DND-41 (cell line): ENCODE measurements at regions not wholly inside any gene's neighbourhood (a gene's known extent, or its start where the extent isn't known, plus 50 kb on each side); places are given as distances from the start of the nearest gene placed in this dataset.

Experiments
- ATAC-seq: fragments of 200-7000 bp; cut with Tn5 transposase; 3 replicates; pipeline ENCODE4 v1.9.1; 2021; ENCODE audit warnings: low read depth; ENCODE audit not compliant: insufficient read depth
- DNase-seq: peaks from one replicate; pipeline ENCODE4 v3.0.0-alpha.2; 2020
- H2AFZ ChIP-seq: 2 replicates; pipeline ENCODE4 v1.6.0; 2012; ENCODE audit warnings: low read depth, low read length
- H3K27ac ChIP-seq: 2 replicates; pipeline ENCODE4 v1.5.1; 2012; ENCODE audit warnings: low read length, inconsistent platforms
- H3K27me3 ChIP-seq: fragments of 200-600 bp; sonication (generic); 2 replicates; pipeline ENCODE4 v1.6.0; 2012; ENCODE audit warnings: low read length, mild to moderate bottlenecking, inconsistent platforms; ENCODE audit not compliant: insufficient read depth, poor library complexity
- H3K36me3 ChIP-seq: 2 replicates; pipeline ENCODE4 v1.5.1; 2012; ENCODE audit warnings: low read length, inconsistent platforms; ENCODE audit not compliant: insufficient read depth
- H3K4me1 ChIP-seq: 2 replicates; pipeline ENCODE4 v1.5.1; 2012; ENCODE audit warnings: mild to moderate bottlenecking, low read length; ENCODE audit not compliant: insufficient read depth
- H3K4me2 ChIP-seq: 2 replicates; pipeline ENCODE4 v1.6.0; 2012; ENCODE audit warnings: mild to moderate bottlenecking, moderate library complexity, low read length, inconsistent platforms; ENCODE audit not compliant: insufficient read depth
- H3K4me3 ChIP-seq, 2 experiments: fragments of 200-600 bp in 1 of 2; shearing (Covaris generic) in 1 of 2; 2 replicates each; pipeline ENCODE4 v1.5.1; 2012 to 2016; ENCODE audit warnings: inconsistent platforms in 2 of 2, low read length in 2 of 2, mild to moderate bottlenecking in 2 of 2, low read depth in 1 of 2, moderate library complexity in 1 of 2
- H3K79me2 ChIP-seq: 2 replicates; pipeline ENCODE4 v1.6.0; 2012; ENCODE audit warnings: low read length, inconsistent platforms; ENCODE audit not compliant: insufficient read depth
- H3K9ac ChIP-seq: 2 replicates; pipeline ENCODE4 v1.6.0; 2012; ENCODE audit warnings: low read depth, mild to moderate bottlenecking, inconsistent platforms, low read length, moderate library complexity
- H3K9me3 ChIP-seq: 2 replicates; pipeline ENCODE4 v1.5.1; 2012; ENCODE audit warnings: low read length, moderate library complexity, mild to moderate bottlenecking, inconsistent platforms; ENCODE audit not compliant: insufficient read depth, severe bottlenecking
- H4K20me1 ChIP-seq: 2 replicates; pipeline ENCODE4 v1.6.0; 2012; ENCODE audit warnings: low read length; ENCODE audit not compliant: insufficient read depth
- EZH2 ChIP-seq: IDR thresholded peaks from 3 replicates; pipeline ENCODE4 v1.6.1; 2012; ENCODE audit warnings: borderline replicate concordance, low read depth, mild to moderate bottlenecking, moderate library complexity, low read length, inconsistent platforms; ENCODE audit not compliant: severe bottlenecking
- TF ChIP-seq, protein P1 (sequence below): IDR thresholded peaks from 2 replicates; pipeline ENCODE4 v1.5.1; 2012; ENCODE audit warnings: borderline replicate concordance, low read length, moderate library complexity, mild to moderate bottlenecking; ENCODE audit not compliant: poor library complexity, severe bottlenecking; ENCODE audit errors: extremely low read depth

DNA sequence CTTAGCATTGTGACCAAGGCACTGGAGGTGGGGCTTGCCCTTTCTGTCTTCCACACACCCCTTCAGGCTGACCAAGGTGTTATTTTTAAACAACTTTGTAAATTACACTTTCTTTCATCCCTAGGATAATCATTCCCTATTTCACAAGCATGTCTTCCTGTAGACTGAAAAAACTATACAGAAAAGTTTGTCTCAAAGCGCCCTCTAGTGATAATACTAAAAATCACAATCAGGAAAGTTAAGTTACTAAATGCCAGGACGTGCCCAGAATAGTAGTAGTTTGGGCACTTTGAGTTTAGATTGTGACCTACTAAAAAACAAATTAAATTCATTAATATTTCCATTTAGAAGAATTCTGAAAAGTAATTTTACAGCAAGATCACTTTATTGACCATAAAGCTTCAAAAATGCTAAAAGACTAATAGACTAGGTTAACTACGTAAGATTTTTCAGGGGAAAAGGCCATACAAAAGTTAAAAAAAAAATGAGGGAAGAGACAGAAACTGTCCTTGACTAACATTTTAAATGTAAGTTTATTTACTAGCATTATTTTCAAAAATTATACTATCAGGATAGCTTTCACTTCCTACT is 123.3 kb upstream of the DUSP22 start:
- peak; percentile 62; the same call in 1 of the 3 replicates for ATAC-seq

DNA sequence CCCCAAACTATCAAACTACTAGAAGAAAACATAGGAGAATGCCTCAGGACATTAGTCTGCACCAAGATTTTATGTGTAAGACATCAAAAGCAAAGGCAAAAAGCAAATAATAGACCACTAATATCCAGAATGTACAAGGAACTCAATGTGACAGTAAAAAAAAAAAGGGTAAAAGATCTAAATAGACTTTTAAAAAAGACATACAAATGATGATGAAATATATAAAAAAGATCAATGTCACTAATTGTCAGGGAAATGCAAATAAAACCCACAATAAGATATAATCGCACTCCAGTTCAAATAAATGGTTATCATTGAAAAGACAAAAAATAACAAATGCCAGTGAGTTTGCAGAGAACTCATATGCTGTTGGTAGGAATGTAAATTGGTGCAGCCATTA is 118.3 kb upstream of the DUSP22 start:
- ATAC-seq, result no peak
- Histone ChIP-seq H3K36me3 (no peaks in the 10 kb centered on the region), H3K9me3 (no peaks in the 10 kb centered on the region), H3K9ac (no peak overlapping the region), H3K4me2 (no peak overlapping the region), H3K4me3 (no peak overlapping the region), H3K27me3 (no peaks in the 10 kb centered on the region), H3K79me2 (no peaks in the 10 kb centered on the region), H2AFZ (no peak overlapping the region), H4K20me1 (no peaks in the 10 kb centered on the region), H3K4me1 (no peaks in the 10 kb centered on the region), H3K27ac (no peak overlapping the region)
- DNase-seq, result no peak
- TF ChIP-seq EZH2, result no peak
- TF ChIP-seq, protein P1, sequence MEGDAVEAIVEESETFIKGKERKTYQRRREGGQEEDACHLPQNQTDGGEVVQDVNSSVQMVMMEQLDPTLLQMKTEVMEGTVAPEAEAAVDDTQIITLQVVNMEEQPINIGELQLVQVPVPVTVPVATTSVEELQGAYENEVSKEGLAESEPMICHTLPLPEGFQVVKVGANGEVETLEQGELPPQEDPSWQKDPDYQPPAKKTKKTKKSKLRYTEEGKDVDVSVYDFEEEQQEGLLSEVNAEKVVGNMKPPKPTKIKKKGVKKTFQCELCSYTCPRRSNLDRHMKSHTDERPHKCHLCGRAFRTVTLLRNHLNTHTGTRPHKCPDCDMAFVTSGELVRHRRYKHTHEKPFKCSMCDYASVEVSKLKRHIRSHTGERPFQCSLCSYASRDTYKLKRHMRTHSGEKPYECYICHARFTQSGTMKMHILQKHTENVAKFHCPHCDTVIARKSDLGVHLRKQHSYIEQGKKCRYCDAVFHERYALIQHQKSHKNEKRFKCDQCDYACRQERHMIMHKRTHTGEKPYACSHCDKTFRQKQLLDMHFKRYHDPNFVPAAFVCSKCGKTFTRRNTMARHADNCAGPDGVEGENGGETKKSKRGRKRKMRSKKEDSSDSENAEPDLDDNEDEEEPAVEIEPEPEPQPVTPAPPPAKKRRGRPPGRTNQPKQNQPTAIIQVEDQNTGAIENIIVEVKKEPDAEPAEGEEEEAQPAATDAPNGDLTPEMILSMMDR, result no peak

More for the DNA sequence above, 123.3 kb upstream of the DUSP22 start:
- H3K79me2 ChIP-seq, result no peaks in the 10 kb centered on the region
- no peak overlapping the region for H3K4me2 ChIP-seq
- DNase-seq, result no peak
- H3K9me3 ChIP-seq, result no peaks in the 10 kb centered on the region
- H3K4me3 ChIP-seq, result no peak overlapping the region
- H3K4me1 ChIP-seq, result no peaks in the 10 kb centered on the region
- H2AFZ ChIP-seq, result no peak overlapping the region
- H4K20me1 ChIP-seq, result no peaks in the 10 kb centered on the region
- H3K27me3 ChIP-seq, result no peaks in the 10 kb centered on the region
- TF ChIP-seq EZH2, result no peak
- TF ChIP-seq, protein P1, result peak; percentile 70
- H3K9ac ChIP-seq, result no peak overlapping the region
- H3K27ac ChIP-seq, result no peak overlapping the region
- H3K36me3 ChIP-seq, result no peaks in the 10 kb centered on the region

DNA sequence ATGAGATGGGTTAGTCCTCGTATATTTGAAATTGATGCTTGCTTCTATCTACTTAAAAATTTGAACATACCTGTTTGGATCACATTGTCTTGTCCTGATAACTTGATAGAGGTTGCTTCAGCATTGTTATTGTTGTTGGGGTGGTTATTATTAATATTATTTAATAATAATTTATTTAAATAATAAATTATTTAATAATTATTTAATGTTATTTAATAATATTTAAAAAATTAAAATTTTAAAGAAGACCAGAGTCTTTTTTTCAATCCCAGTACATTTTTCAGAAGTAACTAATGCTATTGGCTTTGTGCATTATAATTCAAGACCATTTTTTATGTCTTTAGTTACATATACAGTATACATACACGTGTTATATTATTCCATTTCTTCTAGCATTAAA is 116.6 kb upstream of the DUSP22 start:
- H3K36me3 ChIP-seq, result no peaks in the 10 kb centered on the region
- H3K9ac ChIP-seq, result no peak overlapping the region
- DNase-seq (no peak), ATAC-seq (no peak)
- no peak overlapping the region for H3K4me3 ChIP-seq
- H3K27ac ChIP-seq, result no peak overlapping the region
- H3K27me3 ChIP-seq, result peaks cover 4% of the 10 kb centered on the region
- H3K4me1 ChIP-seq, result no peaks in the 10 kb centered on the region
- H3K4me2 ChIP-seq, result no peak overlapping the region
- H3K79me2 ChIP-seq, result no peaks in the 10 kb centered on the region
- TF ChIP-seq, protein P1, result no peak
- TF ChIP-seq EZH2, result no peak
- H3K9me3 ChIP-seq, result no peaks in the 10 kb centered on the region
- H4K20me1 ChIP-seq, result no peaks in the 10 kb centered on the region
- no peak overlapping the region for H2AFZ ChIP-seq

DNA sequence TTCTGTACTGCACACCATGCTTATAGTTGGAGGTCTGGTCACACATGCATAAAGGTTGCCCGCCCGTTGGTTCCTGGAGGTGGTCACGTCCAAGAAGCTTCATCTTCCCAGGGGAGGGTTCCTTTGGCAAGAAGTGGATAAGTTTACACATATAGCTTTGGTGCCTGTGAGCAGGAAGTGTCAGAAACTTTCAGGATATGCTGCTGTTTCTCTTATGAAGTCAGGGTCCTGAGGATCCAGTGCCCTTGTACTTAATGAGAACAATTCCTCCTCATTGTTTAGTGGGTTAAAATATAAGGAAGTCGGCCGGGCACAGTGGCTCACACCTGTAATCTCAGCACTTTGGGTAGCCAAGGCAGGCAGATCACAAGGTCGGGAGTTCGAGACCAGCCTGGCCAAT is 115.5 kb upstream of the DUSP22 start:
- Histone ChIP-seq H2AFZ (no peak overlapping the region), H3K79me2 (no peaks in the 10 kb centered on the region), H4K20me1 (no peaks in the 10 kb centered on the region), H3K36me3 (no peaks in the 10 kb centered on the region), H3K4me1 (no peaks in the 10 kb centered on the region), H3K9me3 (no peaks in the 10 kb centered on the region), H3K4me2 (no peak overlapping the region), H3K27ac (no peak overlapping the region), H3K4me3 (no peak overlapping the region), H3K27me3 (peaks cover 7% of the 10 kb centered on the region), H3K9ac (no peak overlapping the region)
- TF ChIP-seq EZH2, result no peak
- TF ChIP-seq, protein P1, result no peak
- DNase-seq, result no peak
- ATAC-seq, result no peak
